ENCODE measurements at regions not wholly inside any gene's neighbourhood (a gene's known extent, or its start where the extent isn't known, plus 50 kb on each side); places are given as distances from the start of the nearest gene placed in this dataset.

DNA sequence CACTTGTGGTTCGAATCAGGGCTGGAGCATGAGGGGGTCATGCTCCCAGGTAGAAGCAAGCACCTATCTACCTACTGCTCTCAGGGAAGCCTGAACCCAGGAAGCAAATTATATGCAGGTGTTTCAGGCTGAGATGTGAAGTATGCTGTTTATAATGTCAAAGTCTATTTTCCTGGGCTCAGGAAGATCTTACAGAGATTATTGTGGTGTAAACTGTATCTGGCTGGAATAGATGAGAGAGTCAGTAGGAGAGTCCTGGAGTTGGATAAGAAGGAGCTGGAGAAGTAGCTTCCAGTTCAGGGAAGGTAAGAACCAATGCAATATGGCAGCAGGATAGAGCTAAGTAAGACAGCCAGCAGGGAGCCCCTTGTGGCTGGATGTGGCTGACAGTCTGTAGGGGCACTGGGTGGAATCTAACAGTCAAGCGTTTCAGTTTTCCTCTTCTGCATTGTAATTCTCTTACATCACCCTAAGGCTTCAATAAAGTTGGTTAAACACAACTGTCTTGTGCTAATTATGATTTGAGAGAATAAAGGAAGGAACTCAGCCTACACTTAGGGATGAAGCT, 105.9 kb upstream of the EEPD1 start:
- H3K4me1 ChIP-seq: peaks cover 0 to 6% (median 3%) of the 10 kb centered on the region in 4 donors
- no peaks in the 10 kb centered on the region for H3K36me3 ChIP-seq
- DNase-seq: no peak
- TF ChIP-seq, protein P1, sequence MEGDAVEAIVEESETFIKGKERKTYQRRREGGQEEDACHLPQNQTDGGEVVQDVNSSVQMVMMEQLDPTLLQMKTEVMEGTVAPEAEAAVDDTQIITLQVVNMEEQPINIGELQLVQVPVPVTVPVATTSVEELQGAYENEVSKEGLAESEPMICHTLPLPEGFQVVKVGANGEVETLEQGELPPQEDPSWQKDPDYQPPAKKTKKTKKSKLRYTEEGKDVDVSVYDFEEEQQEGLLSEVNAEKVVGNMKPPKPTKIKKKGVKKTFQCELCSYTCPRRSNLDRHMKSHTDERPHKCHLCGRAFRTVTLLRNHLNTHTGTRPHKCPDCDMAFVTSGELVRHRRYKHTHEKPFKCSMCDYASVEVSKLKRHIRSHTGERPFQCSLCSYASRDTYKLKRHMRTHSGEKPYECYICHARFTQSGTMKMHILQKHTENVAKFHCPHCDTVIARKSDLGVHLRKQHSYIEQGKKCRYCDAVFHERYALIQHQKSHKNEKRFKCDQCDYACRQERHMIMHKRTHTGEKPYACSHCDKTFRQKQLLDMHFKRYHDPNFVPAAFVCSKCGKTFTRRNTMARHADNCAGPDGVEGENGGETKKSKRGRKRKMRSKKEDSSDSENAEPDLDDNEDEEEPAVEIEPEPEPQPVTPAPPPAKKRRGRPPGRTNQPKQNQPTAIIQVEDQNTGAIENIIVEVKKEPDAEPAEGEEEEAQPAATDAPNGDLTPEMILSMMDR (IDR thresholded peaks at IDR 0.05): no peak
- TF ChIP-seq POLR2A (IDR thresholded peaks at IDR 0.05): no peak
- no peak for TF ChIP-seq POLR2AphosphoS5 (IDR thresholded peaks at IDR 0.05)
- TF ChIP-seq EP300 (IDR thresholded peaks at IDR 0.05; ENCODE audit: low read depth): no peak
- 67 to 80% methylated on average over 2 of the region's 2 CpGs for WGBS, 2 donors (ENCODE audit: low coverage in 1 of 2)
- no peak overlapping the region for H3K4me3 ChIP-seq
- no peaks in the 10 kb centered on the region for H3K9me3 ChIP-seq
- intact Hi-C loops (cut with DNase I; ENCODE audit: low total_unique reads) (no loop called here), in situ Hi-C loops (cut with MboI; ENCODE audit: low pct_ligation_motif_present in 1 of 4, low pct_unique_long_range_greater_than_20kb in 1 of 4, low sequenced_read_pairs in 3 of 4) (no loop called here)
- H3K27me3 ChIP-seq: no peaks in the 10 kb centered on the region
- H3K27ac ChIP-seq: peak overlapping the region in 1 of 4 donors; percentile 13

DNA sequence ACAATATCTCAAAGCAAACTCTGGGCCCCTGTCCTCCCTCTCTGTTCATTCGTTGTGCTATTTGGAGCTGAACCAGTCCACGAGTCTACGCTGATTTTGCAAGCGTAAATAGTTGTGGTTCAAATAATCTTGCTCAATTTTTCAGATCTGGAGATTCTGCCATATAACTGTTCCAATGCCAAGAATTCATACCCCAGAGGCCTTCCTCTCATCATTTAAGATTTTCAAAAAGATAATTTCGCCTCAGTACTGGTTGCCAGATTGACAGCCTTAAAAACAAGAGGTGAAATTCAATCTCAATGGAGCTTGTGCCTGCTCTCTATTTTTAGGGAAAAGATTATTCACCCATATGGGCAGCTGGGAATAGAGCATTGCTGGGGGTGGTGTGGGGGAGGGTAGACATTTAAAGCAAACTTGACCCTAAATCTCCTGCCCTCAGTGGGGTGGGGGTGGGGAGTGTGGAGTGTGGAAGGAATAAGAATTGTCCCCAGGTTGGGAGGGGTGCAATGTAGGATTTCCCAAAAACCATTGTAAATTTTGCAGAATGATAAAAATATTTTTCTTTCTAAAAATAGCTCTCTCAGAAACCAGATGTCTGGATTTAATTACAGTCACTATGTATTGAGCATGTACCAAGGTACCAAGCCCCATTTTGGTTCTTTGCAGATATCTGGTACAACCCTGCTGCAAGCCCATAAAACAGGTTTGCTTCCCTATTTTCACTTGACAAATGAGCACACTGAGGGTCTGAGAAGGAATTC, 104.7 kb upstream of the EEPD1 start:
- intact Hi-C loops (cut with DNase I; ENCODE audit: low total_unique reads): no loop called here
- Histone ChIP-seq H3K27ac (no peak overlapping the region), H3K4me1 (peaks cover 0 to 6% (median 3%) of the 10 kb centered on the region in 4 donors), H3K9me3 (no peaks in the 10 kb centered on the region), H3K4me3 (no peak overlapping the region), H3K36me3 (no peaks in the 10 kb centered on the region), H3K27me3 (no peaks in the 10 kb centered on the region)
- in situ Hi-C loops (cut with MboI; ENCODE audit: low pct_ligation_motif_present in 1 of 4, low pct_unique_long_range_greater_than_20kb in 1 of 4, low sequenced_read_pairs in 3 of 4): no loop called here
- 77% methylated on average over 5 of the region's 5 CpGs for WGBS, 2 donors (ENCODE audit: low coverage in 1 of 2)
- no peak for DNase-seq
- TF ChIP-seq POLR2AphosphoS5 (IDR thresholded peaks at IDR 0.05): peak in 1 of 3 donors; percentile 44
- TF ChIP-seq, protein P1 (IDR thresholded peaks at IDR 0.05): no peak

DNA sequence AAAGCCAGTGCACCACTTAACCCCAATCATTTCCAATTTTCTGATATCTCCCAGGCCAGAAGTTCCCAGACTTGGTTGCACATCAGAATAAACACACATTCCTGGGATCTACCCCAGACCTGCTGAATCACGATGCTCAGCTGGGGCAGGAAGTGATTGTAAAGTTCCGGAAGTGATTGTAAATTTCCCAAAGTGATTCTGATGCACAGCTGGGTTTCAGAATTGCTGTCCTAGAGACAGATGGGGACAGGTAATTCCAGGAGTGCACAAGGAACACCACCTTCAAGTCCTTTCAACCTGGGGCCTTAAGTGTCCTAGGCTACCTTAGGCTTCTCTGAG, 104.2 kb upstream of the EEPD1 start:
- Histone ChIP-seq H3K4me3 (no peak overlapping the region), H3K36me3 (no peaks in the 10 kb centered on the region), H3K27me3 (no peaks in the 10 kb centered on the region), H3K27ac (no peak overlapping the region), H3K4me1 (peaks cover 0 to 6% (median 3%) of the 10 kb centered on the region in 4 donors), H3K9me3 (no peaks in the 10 kb centered on the region)
- TF ChIP-seq POLR2A (IDR thresholded peaks at IDR 0.05) (no peak), POLR2AphosphoS5 (IDR thresholded peaks at IDR 0.05) (no peak), EP300 (IDR thresholded peaks at IDR 0.05; ENCODE audit: low read depth) (no peak)
- TF ChIP-seq, protein P1 (IDR thresholded peaks at IDR 0.05): no peak
- in situ Hi-C loops (cut with MboI; ENCODE audit: low pct_ligation_motif_present in 1 of 4, low pct_unique_long_range_greater_than_20kb in 1 of 4, low sequenced_read_pairs in 3 of 4): no loop called here
- WGBS, 2 donors (ENCODE audit: low coverage in 1 of 2): 56% methylated on average over 2 of the region's 2 CpGs; no CpG with 5 or more reads in 1 of the 2 donors
- intact Hi-C loops (cut with DNase I; ENCODE audit: low total_unique reads): no loop called here
- DNase-seq: no peak

DNA sequence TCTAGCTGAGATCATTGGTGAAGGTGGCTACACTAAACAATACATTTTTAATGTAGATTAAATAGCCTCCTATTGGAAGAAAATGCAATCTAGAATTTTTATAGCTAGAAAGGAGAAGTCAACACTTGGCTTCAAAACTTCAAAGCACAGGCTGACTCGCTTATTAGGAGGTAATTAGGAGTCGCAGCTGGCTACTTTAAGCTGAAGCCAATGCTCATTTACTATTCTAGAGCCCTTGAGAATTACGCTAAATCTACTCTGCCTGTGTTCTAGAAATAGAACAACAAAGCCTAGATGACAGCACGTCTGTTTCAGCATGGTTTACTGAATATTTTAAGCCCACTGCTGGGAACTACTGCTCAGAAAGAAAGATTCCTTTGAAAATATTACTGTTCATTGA, 101.6 kb upstream of the EEPD1 start:
- Histone ChIP-seq H3K4me3 (no peak overlapping the region), H3K9me3 (no peaks in the 10 kb centered on the region), H3K27ac (no peak overlapping the region), H3K27me3 (no peaks in the 10 kb centered on the region), H3K36me3 (no peaks in the 10 kb centered on the region), H3K4me1 (peaks cover 0 to 6% (median 3%) of the 10 kb centered on the region in 4 donors)
- in situ Hi-C loops (cut with MboI; ENCODE audit: low pct_ligation_motif_present in 1 of 4, low pct_unique_long_range_greater_than_20kb in 1 of 4, low sequenced_read_pairs in 3 of 4) (no loop called here), intact Hi-C loops (cut with DNase I; ENCODE audit: low total_unique reads) (no loop called here)
- DNase-seq: no peak
- WGBS, 2 donors (ENCODE audit: low coverage in 1 of 2): 49 to 62% methylated on average over 4 of the region's 4 CpGs
- TF ChIP-seq POLR2AphosphoS5 (IDR thresholded peaks at IDR 0.05): no peak
- no peak for TF ChIP-seq POLR2A (IDR thresholded peaks at IDR 0.05)
- no peak for TF ChIP-seq EP300 (IDR thresholded peaks at IDR 0.05; ENCODE audit: low read depth)
- TF ChIP-seq, protein P1 (IDR thresholded peaks at IDR 0.05): no peak
